Peyer's patch (tissue), 4 donors: ENCODE measurements at regions not wholly inside any gene's neighbourhood (a gene's known extent, or its start where the extent isn't known, plus 50 kb on each side); places are given as distances from the start of the nearest gene placed in this dataset.
"Not testable (repeated sequence)": the region's sequence is repeated elsewhere in the genome, so short reads cannot be mapped to it uniquely, and the experiment has no call there.

Experiments
- DNase-seq, 3 donors: peaks; one replicate each; pipeline ENCODE4 v3.0.0-alpha.2; 2017 to 2019
- H3K27ac ChIP-seq, 4 donors: fragments of 200-600 bp; sonication (generic); one replicate each; pipeline ENCODE4 v1.5.1; 2016 to 2019
- H3K27me3 ChIP-seq, 2 donors: fragments of 200-600 bp; sonication (generic); one replicate each; pipeline ENCODE4 v1.5.1; 2019
- H3K36me3 ChIP-seq, 3 donors: fragments of 200-600 bp; sonication (generic); one replicate each; pipeline ENCODE4 v1.5.1; 2016 to 2019
- H3K4me1 ChIP-seq, 4 donors: fragments of 200-600 bp; sonication (generic); one replicate each; pipeline ENCODE4 v1.5.1; 2016 to 2019
- H3K4me3 ChIP-seq, 4 donors: fragments of 200-600 bp; sonication (generic); 1 replicate in 3 of 4; 2 replicates in 1 of 4; pipeline ENCODE4 v1.5.1; 2016 to 2019; ENCODE audit warnings: mild to moderate bottlenecking in 1 of 4
- H3K9me3 ChIP-seq, 4 donors: fragments of 200-600 bp; sonication (generic); one replicate each; pipeline ENCODE4 v1.5.1; 2016 to 2019; ENCODE audit warnings: mild to moderate bottlenecking in 1 of 4
- POLR2A ChIP-seq, 2 donors: fragments of 450-650 bp; IDR thresholded peaks; one replicate each; pipeline ENCODE4 v1.5.1; 2017; ENCODE audit warnings: antibody characterized with exemption in 2 of 2, mild to moderate bottlenecking in 2 of 2, moderate library complexity in 2 of 2
- TF ChIP-seq, protein P1 (sequence below), 6 experiments: fragments of 450-650 bp in 4 of 6; fragments of 200-600 bp in 2 of 6; sonication (generic) in 1 of 6; IDR thresholded peaks; one replicate each; pipeline ENCODE4 v1.5.1; 2017 to 2019; ENCODE audit warnings: antibody characterized with exemption in 6 of 6, mild to moderate bottlenecking in 3 of 6, moderate library complexity in 1 of 6

DNA sequence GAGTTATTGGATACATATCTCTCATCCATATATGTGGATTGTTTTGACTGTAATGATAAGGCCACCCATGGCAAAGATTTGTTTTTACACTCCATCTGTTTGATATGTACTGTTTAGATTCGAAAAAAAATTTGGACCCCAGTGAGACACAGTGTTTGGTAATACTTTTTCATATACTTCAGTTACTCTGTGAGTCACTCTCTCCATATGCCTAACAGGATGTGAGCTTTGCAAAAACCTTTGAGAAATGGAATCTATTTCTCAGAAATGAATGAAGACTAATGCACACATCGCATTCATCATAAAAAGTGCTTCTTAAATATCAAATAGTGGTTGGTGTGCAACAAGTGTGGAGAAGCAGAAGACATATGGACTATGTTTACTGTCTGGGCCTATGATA is 781.5 kb downstream of the SLC6A15 start:
- Histone ChIP-seq H3K9me3 (no peaks in the 10 kb centered on the region), H3K4me1 (no peaks in the 10 kb centered on the region), H3K4me3 (no peak overlapping the region), H3K36me3 (no peaks in the 10 kb centered on the region), H3K27ac (no peak overlapping the region), H3K27me3 (no peaks in the 10 kb centered on the region)
- no peak for DNase-seq
- TF ChIP-seq, protein P1, sequence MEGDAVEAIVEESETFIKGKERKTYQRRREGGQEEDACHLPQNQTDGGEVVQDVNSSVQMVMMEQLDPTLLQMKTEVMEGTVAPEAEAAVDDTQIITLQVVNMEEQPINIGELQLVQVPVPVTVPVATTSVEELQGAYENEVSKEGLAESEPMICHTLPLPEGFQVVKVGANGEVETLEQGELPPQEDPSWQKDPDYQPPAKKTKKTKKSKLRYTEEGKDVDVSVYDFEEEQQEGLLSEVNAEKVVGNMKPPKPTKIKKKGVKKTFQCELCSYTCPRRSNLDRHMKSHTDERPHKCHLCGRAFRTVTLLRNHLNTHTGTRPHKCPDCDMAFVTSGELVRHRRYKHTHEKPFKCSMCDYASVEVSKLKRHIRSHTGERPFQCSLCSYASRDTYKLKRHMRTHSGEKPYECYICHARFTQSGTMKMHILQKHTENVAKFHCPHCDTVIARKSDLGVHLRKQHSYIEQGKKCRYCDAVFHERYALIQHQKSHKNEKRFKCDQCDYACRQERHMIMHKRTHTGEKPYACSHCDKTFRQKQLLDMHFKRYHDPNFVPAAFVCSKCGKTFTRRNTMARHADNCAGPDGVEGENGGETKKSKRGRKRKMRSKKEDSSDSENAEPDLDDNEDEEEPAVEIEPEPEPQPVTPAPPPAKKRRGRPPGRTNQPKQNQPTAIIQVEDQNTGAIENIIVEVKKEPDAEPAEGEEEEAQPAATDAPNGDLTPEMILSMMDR (IDR thresholded peaks at IDR 0.05) = no peak
- TF ChIP-seq POLR2A (IDR thresholded peaks at IDR 0.05) = no peak

DNA sequence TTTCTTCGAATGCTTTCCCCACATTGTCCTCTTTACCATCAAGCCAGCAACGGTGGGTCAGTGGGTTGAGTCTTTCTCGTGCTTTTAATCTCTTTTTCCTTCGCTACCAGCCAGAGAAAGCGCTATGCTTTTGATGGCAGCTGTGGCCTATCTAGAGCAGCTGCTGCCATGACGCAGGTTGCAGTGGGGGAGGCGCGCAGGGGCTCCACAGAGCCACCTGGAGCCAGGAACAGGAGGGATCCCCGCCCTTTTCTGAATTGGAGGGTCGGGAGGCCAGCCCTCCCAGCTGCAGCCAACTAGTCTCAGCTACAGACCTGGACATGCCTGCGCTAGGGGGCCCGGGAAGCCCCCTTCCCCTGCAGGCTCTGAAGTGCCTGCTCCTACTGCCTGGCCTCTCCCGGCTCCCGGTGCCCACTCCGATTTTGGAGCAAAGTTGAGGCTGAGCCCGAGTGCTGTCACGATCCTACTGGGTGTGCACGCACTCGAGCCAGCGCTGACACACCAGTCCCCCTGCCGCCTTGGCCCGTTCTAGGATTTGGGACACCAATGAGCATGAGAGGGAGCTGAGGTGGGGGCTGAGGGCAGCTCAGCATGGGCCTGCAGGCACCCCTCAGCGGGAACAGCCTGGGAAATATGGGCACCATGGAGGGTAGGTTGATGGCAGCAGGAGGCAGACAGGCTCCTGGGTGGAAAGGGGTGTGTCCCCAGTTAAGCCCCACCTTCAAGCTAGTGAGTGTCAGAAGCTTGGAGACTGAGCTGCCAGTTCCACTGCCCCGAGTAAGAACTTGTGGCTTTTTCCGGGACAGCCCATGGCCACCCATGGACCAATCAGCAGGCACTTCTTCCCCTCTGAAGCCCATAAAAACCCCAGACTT is 784.2 kb downstream of the SLC6A15 start:
- TF ChIP-seq POLR2A (IDR thresholded peaks at IDR 0.05) = no peak
- TF ChIP-seq, protein P1 (IDR thresholded peaks at IDR 0.05) = no peak
- DNase-seq = no peak
- Histone ChIP-seq H3K36me3 (no peaks in the 10 kb centered on the region), H3K27me3 (no peaks in the 10 kb centered on the region), H3K4me3 (no peak overlapping the region), H3K4me1 (no peaks in the 10 kb centered on the region), H3K27ac (no peak overlapping the region), H3K9me3 (no peaks in the 10 kb centered on the region)

DNA sequence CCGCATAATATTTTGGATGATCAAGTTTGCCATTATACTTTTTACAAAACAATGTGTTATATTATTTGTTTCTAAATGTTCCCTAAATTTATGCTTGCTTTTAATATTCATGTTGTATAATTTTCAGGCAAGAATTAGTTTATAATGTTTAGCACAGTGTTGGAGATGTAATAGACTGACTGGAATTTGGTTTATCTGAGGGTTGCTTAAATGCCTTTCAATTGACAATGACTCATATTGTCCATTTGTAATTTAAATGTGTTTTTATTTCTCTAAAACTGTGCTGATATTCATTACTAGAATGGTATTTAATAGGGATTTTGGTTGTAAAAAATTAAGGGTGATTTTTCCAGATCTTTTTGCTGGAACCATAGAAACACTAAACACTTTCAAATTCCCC is 788.4 kb downstream of the SLC6A15 start:
- H3K9me3 ChIP-seq = no peaks in the 10 kb centered on the region
- no peaks in the 10 kb centered on the region for H3K36me3 ChIP-seq
- TF ChIP-seq, protein P1 (IDR thresholded peaks at IDR 0.05) = no peak
- no peak for TF ChIP-seq POLR2A (IDR thresholded peaks at IDR 0.05)

DNA sequence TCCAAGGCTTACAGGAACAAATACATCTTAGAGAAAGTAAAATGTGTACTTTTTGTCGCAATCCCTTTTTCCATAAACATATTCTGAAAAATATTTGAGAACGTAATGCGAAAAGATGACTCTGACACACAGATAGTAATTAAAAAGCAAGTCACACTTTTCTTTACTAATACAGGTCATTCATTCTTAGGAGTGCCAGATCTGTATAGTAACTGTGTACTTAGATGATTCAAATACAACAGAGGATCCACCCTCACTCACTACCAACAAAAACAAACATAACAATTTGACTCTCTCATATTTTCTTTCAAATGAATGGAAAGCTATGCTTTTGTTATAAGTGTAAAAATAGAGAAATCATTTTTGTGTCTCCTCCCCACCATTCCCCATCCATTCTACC is 795.4 kb downstream of the SLC6A15 start:
- Histone ChIP-seq H3K4me3 (no peak overlapping the region), H3K36me3 (no peaks in the 10 kb centered on the region), H3K27me3 (no peaks in the 10 kb centered on the region), H3K9me3 (no peaks in the 10 kb centered on the region), H3K27ac (no peak overlapping the region), H3K4me1 (no peaks in the 10 kb centered on the region)
- no peak for DNase-seq
- TF ChIP-seq POLR2A (IDR thresholded peaks at IDR 0.05) = no peak
- TF ChIP-seq, protein P1 (IDR thresholded peaks at IDR 0.05) = no peak

More for the DNA sequence above, 788.4 kb downstream of the SLC6A15 start:
- DNase-seq = no peak
- H3K27me3 ChIP-seq = no peaks in the 10 kb centered on the region
- H3K4me3 ChIP-seq = no peak overlapping the region
- H3K4me1 ChIP-seq = no peaks in the 10 kb centered on the region
- no peak overlapping the region for H3K27ac ChIP-seq

DNA sequence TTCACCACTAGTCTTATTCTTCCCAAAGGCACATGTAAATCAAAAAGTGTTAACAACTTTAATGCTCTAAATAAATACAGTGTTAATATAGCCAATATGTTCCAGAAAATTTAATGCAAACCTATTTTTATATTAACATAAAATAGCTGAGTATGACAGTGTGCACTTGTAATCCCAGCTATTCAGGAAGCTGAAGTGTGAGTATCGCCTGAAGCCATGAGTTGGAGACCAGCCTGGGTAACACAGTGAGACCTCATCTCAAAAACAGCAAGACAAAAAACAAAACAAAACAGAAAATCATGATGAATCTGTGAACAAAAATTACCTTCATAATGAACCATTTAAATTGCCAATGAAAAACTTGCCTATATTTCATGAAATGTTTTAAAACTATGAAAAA is 798.9 kb downstream of the SLC6A15 start:
- no peaks in the 10 kb centered on the region for H3K27me3 ChIP-seq
- no peaks in the 10 kb centered on the region for H3K4me1 ChIP-seq
- no peak overlapping the region for H3K27ac ChIP-seq
- no peak for DNase-seq
- no peak overlapping the region for H3K4me3 ChIP-seq
- no peaks in the 10 kb centered on the region for H3K9me3 ChIP-seq
- TF ChIP-seq, protein P1 (IDR thresholded peaks at IDR 0.05) = no peak
- no peak for TF ChIP-seq POLR2A (IDR thresholded peaks at IDR 0.05)
- no peaks in the 10 kb centered on the region for H3K36me3 ChIP-seq

DNA sequence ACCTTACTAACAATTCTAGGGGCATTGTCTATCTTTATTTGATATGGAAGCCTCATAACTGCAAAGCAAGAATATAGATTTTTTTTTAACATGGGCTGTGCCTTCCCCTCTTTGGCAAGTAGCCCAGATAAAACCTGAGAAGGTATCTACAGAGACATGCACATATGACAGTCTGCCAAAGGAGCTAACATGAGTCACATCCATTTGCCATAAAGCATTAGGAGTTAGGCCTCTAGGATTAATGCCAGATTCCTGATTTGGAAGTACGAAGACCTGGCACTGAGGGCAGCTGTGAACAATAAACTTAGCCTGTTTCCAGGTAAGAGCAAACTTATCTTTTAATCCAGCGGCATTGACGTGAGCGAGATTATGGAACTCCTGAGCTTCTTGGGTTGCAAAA is 808.7 kb downstream of the SLC6A15 start:
- H3K4me1 ChIP-seq, DNase-seq, H3K36me3 ChIP-seq, H3K27ac ChIP-seq, H3K4me3 ChIP-seq, H3K27me3 ChIP-seq: not testable (repeated sequence)
- H3K9me3 ChIP-seq = peaks cover 0 to 11% (median 3%) of the 10 kb centered on the region in 4 donors

DNA sequence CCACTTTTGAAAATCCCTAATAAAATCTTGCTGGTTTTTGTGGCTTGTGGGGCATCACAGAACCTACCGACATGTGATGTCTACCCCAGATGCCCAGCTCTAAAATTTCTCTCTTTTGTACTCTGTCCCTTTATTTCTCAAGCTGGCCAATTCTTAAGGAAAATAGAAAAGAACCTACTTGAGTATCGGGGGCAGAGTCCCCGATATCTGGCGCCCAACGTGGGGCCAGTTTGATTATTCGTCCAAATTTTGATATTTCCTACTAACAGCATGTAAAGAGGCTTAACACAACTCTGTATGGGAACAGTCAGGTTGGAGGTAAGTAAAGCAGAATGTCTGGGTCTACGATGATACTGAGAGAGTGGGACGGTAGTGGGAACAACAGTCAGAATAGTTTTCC is 810.6 kb downstream of the SLC6A15 start:
- peaks cover 0 to 11% (median 3%) of the 10 kb centered on the region in 4 donors for H3K9me3 ChIP-seq
- not testable (repeated sequence) for H3K27me3 ChIP-seq, H3K27ac ChIP-seq, H3K4me1 ChIP-seq, H3K36me3 ChIP-seq, H3K4me3 ChIP-seq, DNase-seq

DNA sequence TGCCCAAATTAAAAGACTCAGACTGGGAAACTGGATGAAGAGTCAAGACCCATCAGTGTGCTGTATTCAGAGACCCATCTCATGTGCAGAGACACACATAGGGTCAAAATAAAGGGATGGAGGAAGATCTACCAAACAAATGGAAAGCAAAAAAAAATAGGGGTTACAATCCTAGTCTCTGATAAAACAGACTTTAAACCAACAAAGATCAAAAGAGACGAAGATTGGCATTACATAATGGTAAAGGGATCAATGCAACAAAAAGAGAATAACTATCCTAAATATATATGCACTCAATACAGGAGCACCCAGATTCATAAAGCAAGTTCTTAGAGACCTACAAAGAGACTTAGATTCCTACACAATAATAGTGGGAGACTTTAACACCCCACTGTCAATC is 813.0 kb downstream of the SLC6A15 start:
- not testable (repeated sequence) for H3K4me3 ChIP-seq, DNase-seq
- H3K9me3 ChIP-seq = peaks cover 0 to 11% (median 3%) of the 10 kb centered on the region in 4 donors

More for the DNA sequence above, 813.0 kb downstream of the SLC6A15 start:
- not testable (repeated sequence) for H3K36me3 ChIP-seq, H3K4me1 ChIP-seq, H3K27me3 ChIP-seq, H3K27ac ChIP-seq
